ENCODE measurements at regions not wholly inside any gene's neighbourhood (a gene's known extent, or its start where the extent isn't known, plus 50 kb on each side); places are given as distances from the start of the nearest gene placed in this dataset.
A peak's percentile ranks its signal among the peaks of the same experiment; 100 is the strongest.
"Not testable (repeated sequence)": the region's sequence is repeated elsewhere in the genome, so short reads cannot be mapped to it uniquely, and the experiment has no call there.

GRCh38 chr2:242027676-242028450 is 158.3 kb downstream of the RTP5 start:
- no peak for DNase-seq (ENCODE audit: low read depth)

GRCh38 chr2:242029422-242030225 is 160.1 kb downstream of the RTP5 start:
- DNase-seq (ENCODE audit: low read depth), result no peak

GRCh38 chr2:242030226-242030575 is 160.7 kb downstream of the RTP5 start:
- no peak for DNase-seq (ENCODE audit: low read depth)

GRCh38 chr2:242030858-242031257 is 161.3 kb downstream of the RTP5 start:
- no peak for DNase-seq (ENCODE audit: low read depth)

GRCh38 chr2:242031481-242032019 is 162.0 kb downstream of the RTP5 start:
- DNase-seq (ENCODE audit: low read depth), result peak; percentile 24

GRCh38 chr2:242032780-242033656 is 163.5 kb downstream of the RTP5 start:
- no peak for DNase-seq (ENCODE audit: low read depth)

GRCh38 chr2:242034138-242034537 is 164.6 kb downstream of the RTP5 start:
- DNase-seq (ENCODE audit: low read depth), result no peak

- no peak for DNase-seq (ENCODE audit: low read depth)
Observed at GRCh38 chr2:242034996-242035814, 165.7 kb downstream of the RTP5 start.

- no peak for DNase-seq (ENCODE audit: low read depth)
Observed at GRCh38 chr2:242035858-242036652, 166.5 kb downstream of the RTP5 start.

GRCh38 chr2:242036653-242036950 is 167.1 kb downstream of the RTP5 start:
- DNase-seq (ENCODE audit: low read depth), result no peak

- DNase-seq (ENCODE audit: low read depth), result no peak
Observed at GRCh38 chr2:242038166-242038927, 168.8 kb downstream of the RTP5 start.

GRCh38 chr2:242038928-242039341 is 169.4 kb downstream of the RTP5 start:
- DNase-seq (ENCODE audit: low read depth), result no peak

- DNase-seq (ENCODE audit: low read depth), result no peak
Observed at GRCh38 chr2:242040303-242040655, 170.8 kb downstream of the RTP5 start.

- DNase-seq (ENCODE audit: low read depth), result no peak
Observed at GRCh38 chr2:242040681-242041080, 171.2 kb downstream of the RTP5 start.

GRCh38 chr2:242041816-242042215 is 172.3 kb downstream of the RTP5 start:
- no peak for DNase-seq (ENCODE audit: low read depth)

GRCh38 chr2:242043538-242044312 is 174.2 kb downstream of the RTP5 start:
- DNase-seq (ENCODE audit: low read depth), result no peak

GRCh38 chr2:242044313-242044590 is 174.7 kb downstream of the RTP5 start:
- DNase-seq (ENCODE audit: low read depth), result no peak

GRCh38 chr2:242045596-242046144 is 176.1 kb downstream of the RTP5 start:
- not testable (repeated sequence) for DNase-seq (ENCODE audit: low read depth)

- DNase-seq (ENCODE audit: low read depth), result no peak
Observed at GRCh38 chr2:242046206-242046826, 176.8 kb downstream of the RTP5 start.

Data from T-helper 22 cell (primary cell).